ENCODE measurements at regions not wholly inside any gene's neighbourhood (a gene's known extent, or its start where the extent isn't known, plus 50 kb on each side); places are given as distances from the start of the nearest gene placed in this dataset.

GRCh38 chr6:145051661-145052060 is 683.7 kb downstream of the EPM2A start:
- TF ChIP-seq EZH2 (IDR thresholded peaks at IDR 0.05; ENCODE audit: borderline replicate concordance, insufficient read depth, low read depth, low read length, poor library complexity, severe bottlenecking) = no peak
- no peak for TF ChIP-seq CTCF (IDR thresholded peaks at IDR 0.05)
